Transverse colon (tissue), 4 donors: ENCODE measurements at regions not wholly inside any gene's neighbourhood (a gene's known extent, or its start where the extent isn't known, plus 50 kb on each side); places are given as distances from the start of the nearest gene placed in this dataset.
"Not testable (repeated sequence)": the region's sequence is repeated elsewhere in the genome, so short reads cannot be mapped to it uniquely, and the experiment has no call there.

Experiments
- DNase-seq: peaks from one replicate; pipeline ENCODE4 v3.0.0-alpha.2; 2019
- H3K27ac ChIP-seq, 4 donors: fragments of 200-600 bp; sonication (generic); 2 replicates each; pipeline ENCODE4 v1.5.1; 2016 to 2018; ENCODE audit warnings: inconsistent platforms in 4 of 4
- H3K27me3 ChIP-seq: fragments of 200-600 bp; sonication (generic); 2 replicates; pipeline ENCODE4 v1.5.1; 2017; ENCODE audit warnings: inconsistent platforms
- H3K36me3 ChIP-seq, 4 donors: fragments of 200-600 bp; sonication (generic); 2 replicates each; pipeline ENCODE4 v1.5.1; 2017 to 2019; ENCODE audit warnings: inconsistent platforms in 4 of 4
- H3K4me1 ChIP-seq, 4 donors: fragments of 200-600 bp; sonication (generic); 2 replicates each; pipeline ENCODE4 v1.5.1; 2017 to 2020; ENCODE audit warnings: inconsistent platforms in 4 of 4
- H3K4me3 ChIP-seq, 4 donors: fragments of 200-600 bp; sonication (generic); 1 replicate in 1 of 4; 2 replicates in 3 of 4; pipeline versions ENCODE4 v1.5.1 to v1.6.1; 2017 to 2019; ENCODE audit warnings: inconsistent platforms in 4 of 4
- H3K9me3 ChIP-seq, 2 donors: fragments of 200-600 bp; sonication (generic); 2 replicates each; pipeline ENCODE4 v1.5.1; 2017 to 2019; ENCODE audit warnings: inconsistent platforms in 2 of 2
- CTCF ChIP-seq, 5 experiments: fragments of 200-600 bp in 3 of 5; fragments of 450-650 bp in 2 of 5; sonication (generic) in 3 of 5; IDR thresholded peaks; 1 replicate in 2 of 5; 2 replicates in 3 of 5; pipeline ENCODE4 v1.5.1; 2016 to 2017; ENCODE audit warnings: antibody characterized with exemption in 5 of 5, inconsistent platforms in 3 of 5, mild to moderate bottlenecking in 2 of 5, moderate library complexity in 1 of 5
- EP300 ChIP-seq: sonication (generic); formaldehyde crosslinking; IDR thresholded peaks from one replicate; pipeline ENCODE4 v1.6.1; 2017; ENCODE audit warnings: antibody characterized with exemption, low read depth
- POLR2A ChIP-seq: fragments of 450-650 bp; IDR thresholded peaks from one replicate; pipeline ENCODE4 v1.6.1; 2016; ENCODE audit warnings: antibody characterized with exemption, mild to moderate bottlenecking, moderate library complexity
- POLR2AphosphoS5 ChIP-seq, 3 donors: sonication (generic); formaldehyde crosslinking; IDR thresholded peaks; one replicate each; pipeline ENCODE4 v1.6.1; 2016; ENCODE audit warnings: antibody characterized with exemption in 3 of 3
- WGBS, 2 donors: methylation state at CpG; one replicate each; pipeline ENCODE4 v1.1.5; 2018; ENCODE audit warnings: low coverage in 1 of 2; 5-methylcytosine and 5-hydroxymethylcytosine counted together
- in situ Hi-C, 4 donors: fragments of 200-750 bp; cut with MboI; loops; one replicate each; pipeline versions ENCODE4 v1.15.0 to v1.15.1; 2017; ENCODE audit warnings: low sequenced_read_pairs in 3 of 4, low pct_ligation_motif_present in 1 of 4, low pct_unique_long_range_greater_than_20kb in 1 of 4
- intact Hi-C: fragments of 100-400 bp; cut with DNase I; formaldehyde crosslinking; loops from one replicate; pipeline ENCODE4 v1.15.1; 2023; ENCODE audit warnings: low total_unique reads

GRCh38 chr11:31953803-31954327 is 137.0 kb upstream of the RCN1 start:
- intact Hi-C loops, result no loop called here

GRCh38 chr11:31949733-31950200 is 138.6 kb upstream of the PAX6 start:
- DNase-seq, intact Hi-C loops, H3K9me3 ChIP-seq, in situ Hi-C loops, H3K4me3 ChIP-seq, H3K36me3 ChIP-seq, H3K4me1 ChIP-seq, H3K27me3 ChIP-seq, H3K27ac ChIP-seq: not testable (repeated sequence)

More at GRCh38 chr11:31953803-31954327, 137.0 kb upstream of the RCN1 start:
- WGBS, 2 donors, result 75% methylated on average over 4 to 6 of the region's 6 CpGs
- DNase-seq, result no peak
- TF ChIP-seq CTCF (IDR thresholded peaks at IDR 0.05) (no peak), POLR2AphosphoS5 (IDR thresholded peaks at IDR 0.05) (no peak), EP300 (no peak), POLR2A (no peak)
- H3K4me1 ChIP-seq, result no peaks in the 10 kb centered on the region
- H3K9me3 ChIP-seq, result no peaks in the 10 kb centered on the region
- in situ Hi-C loops, result no loop called here
- no peaks in the 10 kb centered on the region for H3K36me3 ChIP-seq
- H3K4me3 ChIP-seq, result no peak overlapping the region
- no peaks in the 10 kb centered on the region for H3K27me3 ChIP-seq
- no peak overlapping the region for H3K27ac ChIP-seq

GRCh38 chr11:31947051-31947450 is 135.9 kb upstream of the PAX6 start:
- intact Hi-C loops (no loop called here), in situ Hi-C loops (no loop called here)
- Histone ChIP-seq H3K27ac (no peak overlapping the region), H3K9me3 (no peaks in the 10 kb centered on the region), H3K27me3 (no peaks in the 10 kb centered on the region), H3K4me1 (no peaks in the 10 kb centered on the region), H3K36me3 (no peaks in the 10 kb centered on the region), H3K4me3 (no peak overlapping the region)
- WGBS, 2 donors, result 63% methylated on average over 6 of the region's 6 CpGs; no CpG with 5 or more reads in 1 of the 2 donors
- no peak for DNase-seq
- no peak for TF ChIP-seq EP300
- no peak for TF ChIP-seq POLR2A
- no peak for TF ChIP-seq POLR2AphosphoS5 (IDR thresholded peaks at IDR 0.05)

GRCh38 chr11:31943056-31943780 is 132.1 kb upstream of the PAX6 start:
- H3K4me3 ChIP-seq, result no peak overlapping the region
- H3K36me3 ChIP-seq, result no peaks in the 10 kb centered on the region
- no peak overlapping the region for H3K27ac ChIP-seq
- no peaks in the 10 kb centered on the region for H3K9me3 ChIP-seq
- in situ Hi-C loops, result no loop called here
- intact Hi-C loops, result no loop called here
- no peak for DNase-seq
- H3K4me1 ChIP-seq, result no peaks in the 10 kb centered on the region
- TF ChIP-seq POLR2A (no peak), POLR2AphosphoS5 (IDR thresholded peaks at IDR 0.05) (no peak), EP300 (no peak), CTCF (IDR thresholded peaks at IDR 0.05) (no peak)
- H3K27me3 ChIP-seq, result no peaks in the 10 kb centered on the region
- WGBS, 2 donors, result 22 to 40% methylated on average over 2 of the region's 2 CpGs

DNA sequence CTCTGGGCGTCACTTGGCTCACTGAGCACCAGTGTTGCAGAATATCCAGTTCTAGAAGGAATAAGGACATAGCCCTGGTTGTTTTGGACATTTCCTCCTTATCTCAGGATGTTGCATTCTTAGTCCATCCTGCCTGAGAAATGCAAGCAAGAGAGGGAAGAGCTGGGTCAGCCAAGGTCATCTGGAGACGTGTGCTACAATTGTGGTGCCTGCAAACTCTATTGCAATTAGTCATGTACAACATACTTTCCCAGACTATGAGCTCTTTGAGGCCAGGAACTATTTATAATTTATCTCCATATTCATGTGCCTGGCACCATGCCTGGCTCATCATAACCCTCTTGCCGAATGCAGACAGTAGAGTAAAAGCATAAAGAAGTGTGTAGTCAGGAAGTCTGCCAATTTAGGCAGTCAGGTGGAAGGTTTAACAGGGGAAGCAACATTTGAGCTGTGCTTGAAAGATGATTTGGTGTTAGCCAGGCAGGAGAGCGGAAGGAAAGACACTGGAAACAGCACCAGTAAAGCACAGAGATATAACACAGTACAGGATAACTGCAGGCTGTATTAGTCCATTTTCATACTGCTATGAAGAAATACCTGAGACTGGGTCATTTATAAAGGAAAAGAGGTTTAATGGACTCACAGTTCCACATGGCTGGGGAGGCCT is 129.4 kb upstream of the PAX6 start:
- no peaks in the 10 kb centered on the region for H3K27me3 ChIP-seq
- H3K27ac ChIP-seq, result no peak overlapping the region
- no peaks in the 10 kb centered on the region for H3K36me3 ChIP-seq
- intact Hi-C loops, result no loop called here
- in situ Hi-C loops, result no loop called here
- TF ChIP-seq POLR2A (no peak), EP300 (no peak), CTCF (IDR thresholded peaks at IDR 0.05) (no peak), POLR2AphosphoS5 (IDR thresholded peaks at IDR 0.05) (no peak)
- H3K4me3 ChIP-seq, result no peak overlapping the region
- no peaks in the 10 kb centered on the region for H3K9me3 ChIP-seq
- no peak for DNase-seq
- WGBS, 2 donors, result 59 to 64% methylated on average over 2 to 4 of the region's 4 CpGs
- no peaks in the 10 kb centered on the region for H3K4me1 ChIP-seq
